Ishikawa (cell line): ENCODE measurements at regions not wholly inside any gene's neighbourhood (a gene's known extent, or its start where the extent isn't known, plus 50 kb on each side); places are given as distances from the start of the nearest gene placed in this dataset.

ENCODE experiments used
- CEBPB ChIP-seq: IDR thresholded peaks from 2 replicates; pipeline ENCODE4 v1.6.1; 2012
- CREB1 ChIP-seq: IDR thresholded peaks from 2 replicates; pipeline ENCODE4 v1.6.1; 2012; ENCODE audit warnings: low read depth
- EGR1 ChIP-seq: IDR thresholded peaks from 2 replicates; pipeline ENCODE4 v1.6.1; 2012
- EP300 ChIP-seq: IDR thresholded peaks from 2 replicates; pipeline ENCODE4 v1.6.1; 2012; ENCODE audit warnings: borderline replicate concordance
- FOXM1 ChIP-seq: IDR thresholded peaks from 2 replicates; pipeline ENCODE4 v1.6.1; 2012; ENCODE audit warnings: low read depth, borderline replicate concordance
- MAX ChIP-seq: IDR thresholded peaks from 2 replicates; pipeline ENCODE4 v1.6.1; 2012
- NFIC ChIP-seq: IDR thresholded peaks from 2 replicates; pipeline ENCODE4 v1.6.1; 2012
- RAD21 ChIP-seq: IDR thresholded peaks from 2 replicates; pipeline ENCODE4 v1.6.1; 2012; ENCODE audit warnings: low read depth
- REST ChIP-seq: IDR thresholded peaks from 2 replicates; pipeline ENCODE4 v1.6.1; 2012; ENCODE audit warnings: low read depth, mild to moderate bottlenecking
- TAF1 ChIP-seq: IDR thresholded peaks from 2 replicates; pipeline ENCODE4 v1.6.1; 2012; ENCODE audit warnings: low read depth, mild to moderate bottlenecking
- TCF12 ChIP-seq: IDR thresholded peaks from 2 replicates; pipeline ENCODE4 v1.6.1; 2012; ENCODE audit warnings: low read depth
- TEAD4 ChIP-seq: IDR thresholded peaks from 2 replicates; pipeline ENCODE4 v1.6.1; 2012
- USF1 ChIP-seq: IDR thresholded peaks from 2 replicates; pipeline ENCODE4 v1.6.1; 2012
- YY1 ChIP-seq: IDR thresholded peaks from 2 replicates; pipeline ENCODE4 v1.6.1; 2012; ENCODE audit warnings: low read depth
- ZBTB7A ChIP-seq: IDR thresholded peaks from 2 replicates; pipeline ENCODE4 v1.6.1; 2012; ENCODE audit warnings: low read depth

- no peak for TF ChIP-seq EP300
- no peak for TF ChIP-seq YY1
- no peak for TF ChIP-seq REST
- TF ChIP-seq EGR1: no peak
- no peak for TF ChIP-seq NFIC
- no peak for TF ChIP-seq USF1
- no peak for TF ChIP-seq ZBTB7A
- no peak for TF ChIP-seq FOXM1
Observed at GRCh38 chr3:117144853-117145252, 435.3 kb downstream of the TUSC7 start.

- TF ChIP-seq TCF12 (no peak), NFIC (no peak), ZBTB7A (no peak), FOXM1 (no peak), EP300 (no peak), TEAD4 (no peak), MAX (no peak)
Observed at GRCh38 chr3:117145677-117146076, 436.1 kb downstream of the TUSC7 start.

- TF ChIP-seq FOXM1: no peak
- no peak for TF ChIP-seq EP300
- TF ChIP-seq EGR1: no peak
- no peak for TF ChIP-seq REST
- no peak for TF ChIP-seq TEAD4
- TF ChIP-seq CREB1: no peak
- no peak for TF ChIP-seq TCF12
- no peak for TF ChIP-seq RAD21
- TF ChIP-seq NFIC: no peak
- no peak for TF ChIP-seq CEBPB
- no peak for TF ChIP-seq MAX
Observed at GRCh38 chr3:117146571-117146970, 437.0 kb downstream of the TUSC7 start.

- no peak for TF ChIP-seq RAD21
- TF ChIP-seq REST: no peak
- no peak for TF ChIP-seq TEAD4
- no peak for TF ChIP-seq CEBPB
- no peak for TF ChIP-seq EP300
- TF ChIP-seq MAX: no peak
- no peak for TF ChIP-seq ZBTB7A
- TF ChIP-seq CREB1: no peak
- TF ChIP-seq FOXM1: no peak
- no peak for TF ChIP-seq USF1
- TF ChIP-seq TAF1: no peak
- TF ChIP-seq YY1: no peak
- no peak for TF ChIP-seq TCF12
- TF ChIP-seq NFIC: no peak
Observed at GRCh38 chr3:117149584-117149983, 440.0 kb downstream of the TUSC7 start.

GRCh38 chr3:117150628-117151027, 441.0 kb downstream of the TUSC7 start:
- TF ChIP-seq USF1 (no peak), EGR1 (no peak), ZBTB7A (no peak), EP300 (no peak), TCF12 (no peak), YY1 (no peak), REST (no peak), CEBPB (no peak), TAF1 (no peak), TEAD4 (no peak), NFIC (no peak), MAX (no peak), FOXM1 (no peak), CREB1 (no peak), RAD21 (no peak)
